ENCODE measurements at regions not wholly inside any gene's neighbourhood (a gene's known extent, or its start where the extent isn't known, plus 50 kb on each side); places are given as distances from the start of the nearest gene placed in this dataset.

DNA sequence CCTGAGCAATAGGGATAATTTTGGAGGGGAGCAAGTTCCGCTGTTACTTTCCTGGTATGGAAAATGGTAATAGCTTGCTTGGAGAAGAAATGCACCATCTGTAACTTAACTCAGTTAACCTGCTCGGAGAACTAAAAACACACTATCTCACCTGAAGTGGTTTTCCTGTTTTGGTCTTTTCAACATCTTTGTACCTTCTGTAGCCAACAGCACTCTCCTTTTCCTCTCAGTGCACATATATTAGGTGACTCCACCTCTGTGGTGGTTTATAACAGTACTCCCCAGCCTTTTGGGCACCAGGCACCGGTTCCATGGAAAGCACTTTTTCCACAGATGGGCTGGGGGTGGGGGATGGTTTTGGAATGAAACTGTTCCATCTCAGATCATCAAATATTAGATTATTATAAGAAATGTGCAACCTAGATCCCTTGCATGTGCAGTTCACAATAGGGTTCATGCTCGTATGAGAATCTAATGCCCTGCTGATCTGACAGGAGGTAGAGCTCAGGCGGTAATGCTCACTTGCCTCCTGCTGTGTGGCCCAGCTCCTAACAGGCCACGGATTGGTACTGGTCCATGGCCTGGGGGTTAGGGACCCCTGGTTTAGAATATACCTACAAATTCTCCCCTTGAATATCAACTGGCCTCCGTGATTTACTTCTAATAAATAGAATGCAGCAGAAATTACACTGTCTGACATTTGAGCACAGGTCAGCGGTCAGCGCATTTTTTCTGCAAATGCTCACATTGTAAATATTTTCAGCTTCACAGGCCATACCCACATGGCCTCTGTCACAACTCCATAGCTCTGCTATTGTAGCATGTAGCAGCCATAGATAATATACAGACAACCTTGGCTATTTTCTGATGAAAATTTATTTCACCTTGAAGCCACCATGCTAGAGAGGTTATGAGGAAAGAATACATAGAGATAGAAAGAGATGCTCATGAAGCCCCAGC is 83.8 kb upstream of the SUCLG2 start:
- TF ChIP-seq BACH2 (CRISPR knock-in tag; IDR thresholded peaks at IDR 0.05; ENCODE audit: borderline replicate concordance) (no peak), ZC3H10 (CRISPR knock-in tag; IDR thresholded peaks at IDR 0.05) (no peak), GLIS3 (CRISPR knock-in tag; IDR thresholded peaks at IDR 0.05) (no peak), RARB (CRISPR knock-in tag; IDR thresholded peaks at IDR 0.05) (no peak)
- no peak for ATAC-seq

DNA sequence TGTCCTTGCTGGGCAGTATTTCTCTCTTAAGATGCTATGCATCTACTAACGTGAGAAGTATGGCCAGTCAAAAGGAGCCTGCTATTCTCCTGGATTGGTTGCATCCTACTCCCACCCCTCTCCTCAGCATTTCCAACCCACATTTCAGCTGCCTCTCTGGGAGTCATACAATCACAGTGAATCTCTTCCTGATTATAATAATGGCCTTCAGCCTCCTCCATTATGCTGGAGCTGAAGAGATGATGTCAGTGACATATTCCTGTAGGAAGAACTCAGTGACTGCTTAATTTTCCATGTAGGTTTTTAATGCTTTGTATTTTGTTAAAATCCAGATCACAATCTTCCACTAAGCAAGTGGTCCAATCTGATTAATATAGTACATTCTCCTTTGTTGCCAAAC is 82.7 kb upstream of the SUCLG2 start:
- no peak for ATAC-seq
- TF ChIP-seq, protein P1, sequence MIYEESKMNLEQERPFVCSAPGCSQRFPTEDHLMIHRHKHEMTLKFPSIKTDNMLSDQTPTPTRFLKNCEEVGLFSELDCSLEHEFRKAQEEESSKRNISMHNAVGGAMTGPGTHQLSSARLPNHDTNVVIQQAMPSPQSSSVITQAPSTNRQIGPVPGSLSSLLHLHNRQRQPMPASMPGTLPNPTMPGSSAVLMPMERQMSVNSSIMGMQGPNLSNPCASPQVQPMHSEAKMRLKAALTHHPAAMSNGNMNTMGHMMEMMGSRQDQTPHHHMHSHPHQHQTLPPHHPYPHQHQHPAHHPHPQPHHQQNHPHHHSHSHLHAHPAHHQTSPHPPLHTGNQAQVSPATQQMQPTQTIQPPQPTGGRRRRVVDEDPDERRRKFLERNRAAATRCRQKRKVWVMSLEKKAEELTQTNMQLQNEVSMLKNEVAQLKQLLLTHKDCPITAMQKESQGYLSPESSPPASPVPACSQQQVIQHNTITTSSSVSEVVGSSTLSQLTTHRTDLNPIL (CRISPR knock-in tag; IDR thresholded peaks at IDR 0.05; ENCODE audit: low read depth), result no peak
- TF ChIP-seq ESRRG (CRISPR knock-in tag; IDR thresholded peaks at IDR 0.05) (no peak), TCF4 (CRISPR knock-in tag; IDR thresholded peaks at IDR 0.05; ENCODE audit: borderline replicate concordance) (no peak), RARB (CRISPR knock-in tag; IDR thresholded peaks at IDR 0.05) (no peak), TOX (CRISPR knock-in tag; IDR thresholded peaks at IDR 0.05; ENCODE audit: borderline replicate concordance) (no peak), ZNF70 (CRISPR knock-in tag; IDR thresholded peaks at IDR 0.05) (no peak), ZC3H10 (CRISPR knock-in tag; IDR thresholded peaks at IDR 0.05) (no peak), CSRNP3 (CRISPR knock-in tag; IDR thresholded peaks at IDR 0.05) (no peak), ARNTL (CRISPR knock-in tag; IDR thresholded peaks at IDR 0.05; ENCODE audit: borderline replicate concordance, low read depth) (no peak), ZNF565 (CRISPR knock-in tag; conservative IDR thresholded peaks at IDR 0.05; ENCODE audit: low read depth) (no peak), POU6F1 (CRISPR knock-in tag; IDR thresholded peaks at IDR 0.05; ENCODE audit: borderline replicate concordance, low read depth) (no peak), TSHZ2 (CRISPR knock-in tag; IDR thresholded peaks at IDR 0.05) (no peak), PPARA (CRISPR knock-in tag; IDR thresholded peaks at IDR 0.05; ENCODE audit: borderline replicate concordance) (no peak), SNAI2 (CRISPR knock-in tag; IDR thresholded peaks at IDR 0.05) (no peak), ISL1 (CRISPR knock-in tag; IDR thresholded peaks at IDR 0.05) (no peak), GLIS3 (CRISPR knock-in tag; IDR thresholded peaks at IDR 0.05) (no peak)
- TF ChIP-seq, protein P2, sequence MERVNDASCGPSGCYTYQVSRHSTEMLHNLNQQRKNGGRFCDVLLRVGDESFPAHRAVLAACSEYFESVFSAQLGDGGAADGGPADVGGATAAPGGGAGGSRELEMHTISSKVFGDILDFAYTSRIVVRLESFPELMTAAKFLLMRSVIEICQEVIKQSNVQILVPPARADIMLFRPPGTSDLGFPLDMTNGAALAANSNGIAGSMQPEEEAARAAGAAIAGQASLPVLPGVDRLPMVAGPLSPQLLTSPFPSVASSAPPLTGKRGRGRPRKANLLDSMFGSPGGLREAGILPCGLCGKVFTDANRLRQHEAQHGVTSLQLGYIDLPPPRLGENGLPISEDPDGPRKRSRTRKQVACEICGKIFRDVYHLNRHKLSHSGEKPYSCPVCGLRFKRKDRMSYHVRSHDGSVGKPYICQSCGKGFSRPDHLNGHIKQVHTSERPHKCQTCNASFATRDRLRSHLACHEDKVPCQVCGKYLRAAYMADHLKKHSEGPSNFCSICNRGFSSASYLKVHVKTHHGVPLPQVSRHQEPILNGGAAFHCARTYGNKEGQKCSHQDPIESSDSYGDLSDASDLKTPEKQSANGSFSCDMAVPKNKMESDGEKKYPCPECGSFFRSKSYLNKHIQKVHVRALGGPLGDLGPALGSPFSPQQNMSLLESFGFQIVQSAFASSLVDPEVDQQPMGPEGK (CRISPR knock-in tag; IDR thresholded peaks at IDR 0.05; ENCODE audit: borderline replicate concordance), result no peak

GRCh38 chr3:67733269-67733950 is 79.0 kb upstream of the SUCLG2 start:
- no peak for ATAC-seq
- TF ChIP-seq ESRRG (CRISPR knock-in tag; IDR thresholded peaks at IDR 0.05) (no peak), POU6F1 (CRISPR knock-in tag; IDR thresholded peaks at IDR 0.05; ENCODE audit: borderline replicate concordance, low read depth) (no peak)

Measured in SK-N-SH treated with all-trans-retinoic acid at 6 μM for 48 hours (cell line).